OCI-LY1 (cell line): ENCODE measurements at regions not wholly inside any gene's neighbourhood (a gene's known extent, or its start where the extent isn't known, plus 50 kb on each side); places are given as distances from the start of the nearest gene placed in this dataset.

Experiments
- H2AFZ ChIP-seq: fragments of 200-600 bp; sonication (generic), shearing (Covaris generic); 2 replicates; pipeline ENCODE4 v1.6.0; 2014; ENCODE audit warnings: antibody characterized with exemption, mild to moderate bottlenecking, low read length
- H3F3A ChIP-seq: fragments of 200-600 bp; sonication (generic), shearing (Covaris generic); 2 replicates; pipeline ENCODE4 v1.6.0; 2014; ENCODE audit warnings: mild to moderate bottlenecking, antibody characterized with exemption, low read length, moderate library complexity; ENCODE audit not compliant: insufficient read depth
- H3K27ac ChIP-seq: fragments of 200-600 bp; sonication (generic); 2 replicates; pipeline ENCODE4 v1.5.1; 2014; ENCODE audit warnings: low read length, mixed run types, mild to moderate bottlenecking, low read depth; ENCODE audit not compliant: poor library complexity, severe bottlenecking
- H3K27me3 ChIP-seq: fragments of 200-600 bp; sonication (generic); 2 replicates; pipeline ENCODE4 v1.6.0; 2014; ENCODE audit warnings: antibody characterized with exemption, mild to moderate bottlenecking, low read length, moderate library complexity; ENCODE audit not compliant: insufficient read depth
- H3K36me3 ChIP-seq: fragments of 200-600 bp; sonication (generic); 2 replicates; pipeline ENCODE4 v1.6.1; 2014; ENCODE audit warnings: mild to moderate bottlenecking, antibody characterized with exemption, low read length, moderate library complexity, mixed read lengths; ENCODE audit not compliant: insufficient read depth
- H3K4me1 ChIP-seq: fragments of 200-600 bp; sonication (generic); 2 replicates; pipeline ENCODE4 v1.5.1; 2014; ENCODE audit warnings: mild to moderate bottlenecking, low read length, moderate library complexity; ENCODE audit not compliant: insufficient read depth, severe bottlenecking
- H3K4me2 ChIP-seq: fragments of 200-600 bp; sonication (generic), shearing (Covaris generic); 2 replicates; pipeline ENCODE4 v1.6.1; 2014; ENCODE audit warnings: low read length
- H3K4me3 ChIP-seq: fragments of 200-600 bp; sonication (generic); 2 replicates; pipeline ENCODE4 v1.5.1; 2014; ENCODE audit warnings: low read length, low read depth, mild to moderate bottlenecking, mixed read lengths; ENCODE audit not compliant: poor library complexity, severe bottlenecking
- H3K79me2 ChIP-seq: fragments of 200-600 bp; shearing (Covaris generic); 2 replicates; pipeline ENCODE4 v1.6.1; 2016; ENCODE audit warnings: mixed run types, low read length, mixed read lengths; ENCODE audit not compliant: insufficient read depth
- H3K9ac ChIP-seq: fragments of 200-600 bp; sonication (generic), shearing (Covaris generic); 2 replicates; pipeline ENCODE4 v1.6.1; 2014; ENCODE audit warnings: mild to moderate bottlenecking, low read length, mixed read lengths
- H3K9me2 ChIP-seq: fragments of 200-600 bp; sonication (generic), shearing (Covaris generic); 2 replicates; pipeline ENCODE4 v1.6.1; 2014; ENCODE audit warnings: low read depth, mild to moderate bottlenecking, low read length, mixed read lengths
- H3K9me3 ChIP-seq: fragments of 200-600 bp; shearing (Covaris generic); 2 replicates; pipeline ENCODE4 v1.6.1; 2014; ENCODE audit warnings: low read length, mixed read lengths
- H4K20me1 ChIP-seq: fragments of 200-600 bp; sonication (generic), shearing (Covaris generic); 2 replicates; pipeline ENCODE4 v1.6.0; 2016; ENCODE audit warnings: mild to moderate bottlenecking, low read length; ENCODE audit not compliant: insufficient read depth
- EZH2 ChIP-seq: fragments of 200-600 bp; sonication (generic), shearing (Covaris generic); IDR thresholded peaks from 2 replicates; pipeline ENCODE4 v1.8.0; 2017; ENCODE audit warnings: borderline replicate concordance, mixed run types, mild to moderate bottlenecking, antibody characterized with exemption, low read length, moderate library complexity, mixed read lengths
- TF ChIP-seq, protein P1 (sequence below): fragments of 200-600 bp; sonication (generic), shearing (Covaris generic); IDR thresholded peaks from 2 replicates; pipeline ENCODE4 v1.5.1; 2017; ENCODE audit warnings: mild to moderate bottlenecking, antibody characterized with exemption, low read length, moderate library complexity, mixed read lengths

DNA sequence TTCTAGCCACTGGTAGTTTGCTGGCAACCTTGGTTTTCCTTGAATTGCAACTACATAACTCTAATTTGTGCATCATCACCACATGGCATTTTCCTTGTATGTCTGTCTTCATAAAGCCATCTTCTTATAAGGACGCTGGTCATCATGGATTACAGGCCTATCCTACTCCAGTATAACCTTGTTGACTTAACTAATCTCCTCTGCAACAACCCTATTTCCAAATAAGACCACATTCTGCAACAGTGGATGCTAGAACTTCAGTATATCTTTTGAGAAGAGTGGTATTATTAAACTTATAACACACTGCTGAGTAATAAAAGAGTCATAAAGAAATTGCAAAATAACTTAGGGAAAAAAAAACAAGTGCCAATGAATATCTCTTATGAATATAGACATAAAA lies 511.8 kb upstream of the FOXG1 start:
- Histone ChIP-seq H3K27me3 (no peaks in the 10 kb centered on the region), H3K9ac (no peak overlapping the region), H3K4me1 (no peaks in the 10 kb centered on the region), H3K36me3 (no peaks in the 10 kb centered on the region), H2AFZ (no peak overlapping the region), H3K4me2 (no peak overlapping the region), H3F3A (no peaks in the 10 kb centered on the region), H4K20me1 (no peaks in the 10 kb centered on the region), H3K4me3 (no peak overlapping the region), H3K79me2 (no peaks in the 10 kb centered on the region), H3K27ac (no peak overlapping the region), H3K9me3 (no peaks in the 10 kb centered on the region), H3K9me2 (no peaks in the 10 kb centered on the region)
- TF ChIP-seq, protein P1, sequence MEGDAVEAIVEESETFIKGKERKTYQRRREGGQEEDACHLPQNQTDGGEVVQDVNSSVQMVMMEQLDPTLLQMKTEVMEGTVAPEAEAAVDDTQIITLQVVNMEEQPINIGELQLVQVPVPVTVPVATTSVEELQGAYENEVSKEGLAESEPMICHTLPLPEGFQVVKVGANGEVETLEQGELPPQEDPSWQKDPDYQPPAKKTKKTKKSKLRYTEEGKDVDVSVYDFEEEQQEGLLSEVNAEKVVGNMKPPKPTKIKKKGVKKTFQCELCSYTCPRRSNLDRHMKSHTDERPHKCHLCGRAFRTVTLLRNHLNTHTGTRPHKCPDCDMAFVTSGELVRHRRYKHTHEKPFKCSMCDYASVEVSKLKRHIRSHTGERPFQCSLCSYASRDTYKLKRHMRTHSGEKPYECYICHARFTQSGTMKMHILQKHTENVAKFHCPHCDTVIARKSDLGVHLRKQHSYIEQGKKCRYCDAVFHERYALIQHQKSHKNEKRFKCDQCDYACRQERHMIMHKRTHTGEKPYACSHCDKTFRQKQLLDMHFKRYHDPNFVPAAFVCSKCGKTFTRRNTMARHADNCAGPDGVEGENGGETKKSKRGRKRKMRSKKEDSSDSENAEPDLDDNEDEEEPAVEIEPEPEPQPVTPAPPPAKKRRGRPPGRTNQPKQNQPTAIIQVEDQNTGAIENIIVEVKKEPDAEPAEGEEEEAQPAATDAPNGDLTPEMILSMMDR: no peak
- no peak for TF ChIP-seq EZH2

DNA sequence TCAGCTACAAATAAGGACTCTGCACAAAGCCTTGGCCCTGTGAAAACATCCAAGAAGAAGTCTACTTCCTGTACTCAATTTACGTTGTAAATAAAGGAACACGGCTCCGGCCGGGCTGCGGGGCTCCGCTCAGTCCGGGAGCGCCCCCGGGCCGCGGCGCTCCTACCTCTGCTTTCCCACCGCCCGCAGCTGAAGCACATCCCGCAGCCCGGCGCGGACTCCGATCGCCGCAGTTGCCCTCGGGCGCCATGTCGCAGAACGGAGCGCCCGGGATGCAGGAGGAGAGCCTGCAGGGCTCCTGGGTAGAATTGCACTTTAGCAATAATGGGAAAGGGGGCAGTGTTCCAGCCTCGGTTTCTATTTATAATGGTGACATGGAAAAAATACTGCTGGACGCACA lies 502.3 kb upstream of the FOXG1 start:
- Histone ChIP-seq H3K9me2 (no peaks in the 10 kb centered on the region), H3K27ac (no peak overlapping the region), H3K9ac (no peak overlapping the region), H3K36me3 (no peaks in the 10 kb centered on the region), H3K9me3 (no peaks in the 10 kb centered on the region), H3K4me1 (no peaks in the 10 kb centered on the region), H3K79me2 (no peaks in the 10 kb centered on the region), H4K20me1 (no peaks in the 10 kb centered on the region), H3K4me2 (no peak overlapping the region), H3K4me3 (no peak overlapping the region), H2AFZ (no peak overlapping the region), H3F3A (no peaks in the 10 kb centered on the region), H3K27me3 (no peaks in the 10 kb centered on the region)
- no peak for TF ChIP-seq EZH2
- TF ChIP-seq, protein P1: no peak

DNA sequence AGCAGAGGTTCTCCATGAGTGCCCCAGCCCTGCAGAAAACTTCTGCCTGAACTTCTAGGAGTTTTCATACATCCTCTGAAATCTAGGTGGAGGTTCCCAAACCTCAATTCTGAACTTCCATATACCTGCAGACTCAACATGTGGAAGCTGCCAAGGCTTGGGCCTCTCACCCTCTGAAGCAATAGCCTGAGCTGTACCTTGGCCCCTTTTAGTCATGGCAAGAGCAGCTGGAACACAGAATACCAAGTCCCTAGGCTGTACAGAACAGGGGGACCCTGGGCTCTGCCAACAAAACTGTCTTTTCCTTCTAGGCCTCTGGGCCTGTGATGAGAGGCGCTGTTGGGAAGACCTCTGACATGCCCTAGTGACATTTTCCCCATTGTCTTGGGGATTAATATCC lies 494.3 kb upstream of the FOXG1 start:
- Histone ChIP-seq H3K27me3 (no peaks in the 10 kb centered on the region), H3K79me2 (no peaks in the 10 kb centered on the region), H3K36me3 (no peaks in the 10 kb centered on the region), H3K27ac (no peak overlapping the region), H3K9me3 (no peaks in the 10 kb centered on the region), H3K4me1 (no peaks in the 10 kb centered on the region), H3K9ac (no peak overlapping the region), H3K4me3 (no peak overlapping the region), H4K20me1 (no peaks in the 10 kb centered on the region), H2AFZ (no peak overlapping the region), H3K9me2 (no peaks in the 10 kb centered on the region), H3F3A (no peaks in the 10 kb centered on the region), H3K4me2 (no peak overlapping the region)
- TF ChIP-seq EZH2: no peak
- TF ChIP-seq, protein P1: no peak
